ENCODE measurements at regions not wholly inside any gene's neighbourhood (a gene's known extent, or its start where the extent isn't known, plus 50 kb on each side); places are given as distances from the start of the nearest gene placed in this dataset.

DNA sequence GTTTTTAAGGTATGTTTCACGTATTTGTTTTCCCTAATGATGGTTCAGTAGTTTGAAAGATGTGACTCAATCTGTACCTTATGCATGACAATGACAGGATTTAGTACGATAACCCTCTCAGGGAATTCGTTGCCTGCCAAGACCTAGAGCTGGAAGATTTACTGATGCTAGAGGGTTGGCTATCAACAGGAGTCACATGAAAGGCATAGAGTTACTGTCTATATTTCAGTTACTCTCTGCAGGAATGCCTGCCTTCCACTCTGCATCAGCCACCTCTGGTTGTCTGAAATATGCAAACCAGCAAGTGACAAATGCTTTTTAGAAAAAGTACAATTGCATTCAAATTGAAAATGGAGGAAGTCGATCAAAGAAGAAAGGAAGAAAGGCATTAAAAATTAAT, 276.3 kb upstream of the RAG2 start:
- Histone ChIP-seq H3K36me3 (no peaks in the 10 kb centered on the region), H3K4me3 (no peak overlapping the region), H3K27me3 (no peaks in the 10 kb centered on the region; the same call in 1 of the 2 replicates), H3K9me3 (no peaks in the 10 kb centered on the region)
- DNase-seq = no peak

DNA sequence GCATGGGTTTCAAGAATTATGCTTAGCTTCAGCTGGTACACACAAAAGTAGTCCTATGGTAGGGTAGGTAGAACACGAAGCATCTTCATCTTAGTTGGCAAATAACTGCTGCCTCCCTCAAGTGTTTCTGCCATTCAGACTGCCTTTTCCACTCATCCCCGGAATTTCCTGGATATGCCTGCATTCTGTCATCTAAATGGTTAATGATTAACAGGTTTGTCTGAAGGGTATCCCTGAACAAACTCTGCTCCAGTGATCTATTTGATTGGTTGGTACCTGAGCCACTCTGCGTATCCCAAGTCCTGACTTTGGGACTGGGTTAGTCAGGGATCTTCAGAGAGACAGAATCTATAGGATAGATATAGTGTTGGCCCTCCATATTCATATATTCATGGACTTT, 272.3 kb upstream of the RAG2 start:
- no peak for DNase-seq
- Histone ChIP-seq H3K36me3 (no peaks in the 10 kb centered on the region), H3K27me3 (no peaks in the 10 kb centered on the region; the same call in 1 of the 2 replicates), H3K4me3 (no peak overlapping the region), H3K9me3 (no peaks in the 10 kb centered on the region)

DNA sequence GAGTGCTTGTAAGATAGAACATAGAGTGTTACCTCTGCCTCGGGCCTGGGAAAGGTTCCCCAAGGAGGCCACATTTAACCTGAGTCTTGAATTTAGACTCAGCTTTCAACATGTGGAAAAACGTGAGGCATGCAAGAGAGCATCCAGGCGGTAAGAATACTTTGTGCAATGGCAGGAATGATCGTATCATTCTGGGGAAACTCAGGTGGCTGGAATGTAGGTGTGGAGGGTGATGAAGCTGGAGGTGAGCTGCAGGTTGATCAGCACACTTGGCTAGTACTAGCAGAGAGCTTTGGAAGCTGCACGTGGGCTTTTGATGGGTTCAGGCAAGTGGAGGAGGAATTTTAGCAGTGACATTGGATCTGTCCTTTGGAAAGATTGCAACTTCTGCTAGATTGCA, 270.3 kb upstream of the RAG2 start:
- Histone ChIP-seq H3K27me3 (no peaks in the 10 kb centered on the region; the same call in 1 of the 2 replicates), H3K9me3 (no peaks in the 10 kb centered on the region), H3K4me3 (no peak overlapping the region), H3K36me3 (no peaks in the 10 kb centered on the region)
- no peak for DNase-seq

DNA sequence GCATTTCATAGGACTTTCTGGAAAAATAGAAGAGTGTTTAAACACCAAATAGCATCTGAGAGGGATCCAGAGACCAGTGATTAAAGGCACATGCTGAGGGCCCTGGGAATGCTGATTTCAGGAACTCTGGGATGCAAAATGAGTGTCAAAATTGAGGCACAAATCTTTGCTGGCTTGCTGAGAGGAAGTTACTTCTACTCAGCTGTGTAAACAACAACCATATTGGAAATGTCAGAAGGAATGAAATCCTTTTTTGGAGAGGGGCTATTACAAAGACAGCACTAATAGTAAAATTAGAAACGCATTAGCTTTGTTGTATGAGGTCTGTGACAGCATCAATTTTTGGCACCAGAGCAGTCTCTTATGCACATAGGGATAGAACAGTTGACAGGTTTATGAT, 267.8 kb upstream of the RAG2 start:
- H3K27me3 ChIP-seq = no peaks in the 10 kb centered on the region
- H3K9me3 ChIP-seq = no peaks in the 10 kb centered on the region
- H3K36me3 ChIP-seq = no peaks in the 10 kb centered on the region
- H3K4me3 ChIP-seq = no peak overlapping the region
- no peak for DNase-seq

DNA sequence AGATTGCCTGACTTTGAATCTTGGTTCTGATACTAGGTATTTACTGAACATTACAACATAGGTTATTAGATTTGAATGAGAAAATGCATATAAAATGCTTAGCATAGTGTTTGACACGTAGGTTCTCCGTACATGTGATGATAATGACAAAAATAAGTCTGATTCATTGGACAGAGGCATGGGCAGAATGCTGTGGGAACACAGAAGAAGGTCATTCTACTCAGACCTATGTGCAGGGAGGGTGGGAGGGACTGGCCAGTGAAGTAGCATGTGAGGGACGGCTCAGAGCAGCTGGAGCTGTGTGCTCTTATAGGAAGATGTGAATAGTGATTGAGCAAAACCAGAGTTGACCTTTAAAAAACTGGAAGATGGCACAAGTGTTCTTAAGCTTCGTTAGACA, 256.8 kb upstream of the RAG2 start:
- Histone ChIP-seq H3K36me3 (no peaks in the 10 kb centered on the region), H3K27me3 (no peaks in the 10 kb centered on the region), H3K4me3 (no peak overlapping the region), H3K9me3 (no peaks in the 10 kb centered on the region)
- no peak for DNase-seq

DNA sequence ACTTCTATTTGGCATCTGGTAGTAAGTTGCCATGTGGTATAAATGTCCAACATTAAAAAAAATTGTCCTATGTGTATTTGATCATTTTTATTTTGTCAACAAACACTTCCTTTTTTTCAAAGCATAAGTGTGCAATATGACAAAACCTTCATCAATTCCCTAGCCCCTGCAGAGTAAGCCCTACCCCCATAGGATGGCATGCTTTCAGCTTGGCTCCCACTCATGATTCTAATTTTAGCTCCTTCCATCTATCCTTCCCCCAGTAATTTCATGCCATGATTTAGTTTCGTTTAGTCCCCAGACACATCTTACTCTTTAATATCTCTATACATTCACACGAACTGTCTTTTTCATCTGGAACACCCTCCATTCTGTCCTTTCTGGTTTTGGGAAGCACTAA, 250.6 kb upstream of the RAG2 start:
- Histone ChIP-seq H3K9me3 (no peaks in the 10 kb centered on the region), H3K27me3 (0 out of 2 replicates have a peak, but pooled peaks cover 9% of the 10 kb centered on the region), H3K4me3 (no peak overlapping the region), H3K36me3 (no peaks in the 10 kb centered on the region)
- no peak for DNase-seq

DNA sequence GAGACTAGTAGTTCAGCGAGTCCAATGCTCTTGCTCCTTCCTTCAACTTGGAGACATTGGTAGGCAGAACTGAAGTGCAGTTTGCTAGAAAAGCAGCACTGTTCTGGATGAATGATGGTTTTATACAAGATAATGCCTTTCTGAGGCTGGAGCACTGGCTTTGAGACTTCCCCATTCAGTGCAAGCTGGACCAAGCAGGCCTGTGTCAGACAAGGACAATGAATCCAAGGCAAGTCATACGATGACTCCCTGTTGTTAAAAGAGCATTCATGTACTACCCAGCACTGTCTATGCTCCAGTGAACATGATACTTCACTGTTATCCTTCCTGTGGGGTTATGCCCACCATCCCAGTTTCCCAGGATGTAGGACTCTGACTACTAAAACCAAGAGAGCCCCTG, 242.3 kb upstream of the RAG2 start:
- Histone ChIP-seq H3K36me3 (no peaks in the 10 kb centered on the region), H3K9me3 (no peaks in the 10 kb centered on the region), H3K4me3 (no peak overlapping the region), H3K27me3 (0 out of 2 replicates have a peak, but pooled peaks cover 9% of the 10 kb centered on the region)
- DNase-seq = no peak

DNA sequence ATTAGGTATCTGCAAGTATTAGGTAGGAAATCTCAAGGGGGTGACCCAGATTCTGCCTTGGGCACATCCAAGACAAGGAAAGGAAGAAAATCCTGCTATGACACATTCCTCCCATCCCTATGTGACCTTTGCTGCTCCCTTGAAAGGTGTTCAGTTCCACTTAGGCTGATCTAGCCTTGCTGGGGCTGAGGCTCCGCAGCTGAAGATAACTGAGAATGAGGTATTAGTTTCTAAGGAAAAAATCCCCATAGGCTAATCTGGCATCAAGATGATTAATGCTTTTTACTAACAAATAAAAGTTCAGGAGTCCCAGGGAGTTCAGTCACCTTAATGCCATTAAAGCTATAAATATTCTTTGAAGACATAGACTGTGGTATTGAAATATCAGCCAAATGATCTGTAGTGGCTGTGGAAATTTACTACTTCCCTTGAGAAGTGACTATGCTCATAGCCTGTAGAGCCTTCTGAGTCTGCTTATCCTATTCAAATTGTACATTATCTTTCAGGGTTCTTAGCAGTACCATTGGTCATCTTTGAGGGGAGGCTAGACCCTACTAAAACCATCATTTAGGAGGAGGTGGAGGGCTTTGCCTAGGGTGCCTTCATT, 239.9 kb upstream of the RAG2 start:
- Histone ChIP-seq H3K4me3 (no peak overlapping the region), H3K9me3 (peaks cover 3% of the 10 kb centered on the region; the same call in 1 of the 2 replicates), H3K27me3 (no peaks in the 10 kb centered on the region), H3K36me3 (no peaks in the 10 kb centered on the region)
- DNase-seq = no peak

DNA sequence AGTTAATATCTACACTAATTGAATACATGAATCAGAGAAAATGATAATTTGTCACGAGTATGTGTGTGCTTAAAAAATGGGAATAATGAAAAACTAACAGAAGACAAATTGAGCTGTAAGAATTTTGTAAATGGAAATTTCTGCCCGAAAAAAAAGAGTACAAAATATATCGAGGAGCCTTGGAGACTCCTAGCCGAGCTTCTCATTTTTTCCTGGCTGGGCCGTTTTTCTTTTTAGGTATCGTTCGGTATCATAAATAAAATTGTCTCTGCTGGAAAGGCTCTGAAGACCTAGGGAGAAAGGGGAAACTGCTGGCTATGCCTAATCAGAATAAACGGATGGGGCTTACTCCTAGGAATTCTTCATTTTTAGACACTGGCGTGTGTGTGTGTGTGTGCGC, 227.2 kb upstream of the RAG2 start:
- no peaks in the 10 kb centered on the region for H3K9me3 ChIP-seq
- no peak for DNase-seq
- H3K4me3 ChIP-seq = no peak overlapping the region
- no peaks in the 10 kb centered on the region for H3K36me3 ChIP-seq
- 0 out of 2 replicates have a peak, but pooled peaks cover 2% of the 10 kb centered on the region for H3K27me3 ChIP-seq

DNA sequence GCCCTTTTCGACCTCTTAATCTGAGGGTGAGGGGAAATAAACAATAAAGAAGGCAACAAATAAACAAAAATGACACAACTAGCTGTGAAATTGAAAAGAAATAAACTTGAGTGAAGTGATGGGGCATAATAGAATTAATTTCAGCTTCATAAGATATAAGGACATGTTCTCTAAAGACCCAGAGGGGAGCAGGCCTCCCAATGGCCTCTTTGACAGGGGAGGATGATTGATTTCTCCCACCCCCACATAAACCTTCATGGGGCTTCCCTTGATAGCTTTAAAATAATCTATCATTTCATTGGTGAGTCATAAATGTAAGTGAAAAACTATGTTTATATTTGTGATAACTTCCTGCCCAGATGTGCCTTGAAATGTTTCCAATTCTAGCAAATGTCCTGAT, 226.3 kb upstream of the RAG2 start:
- Histone ChIP-seq H3K36me3 (no peaks in the 10 kb centered on the region), H3K4me3 (no peak overlapping the region), H3K27me3 (0 out of 2 replicates have a peak, but pooled peaks cover 2% of the 10 kb centered on the region), H3K9me3 (no peaks in the 10 kb centered on the region)
- no peak for DNase-seq

DNA sequence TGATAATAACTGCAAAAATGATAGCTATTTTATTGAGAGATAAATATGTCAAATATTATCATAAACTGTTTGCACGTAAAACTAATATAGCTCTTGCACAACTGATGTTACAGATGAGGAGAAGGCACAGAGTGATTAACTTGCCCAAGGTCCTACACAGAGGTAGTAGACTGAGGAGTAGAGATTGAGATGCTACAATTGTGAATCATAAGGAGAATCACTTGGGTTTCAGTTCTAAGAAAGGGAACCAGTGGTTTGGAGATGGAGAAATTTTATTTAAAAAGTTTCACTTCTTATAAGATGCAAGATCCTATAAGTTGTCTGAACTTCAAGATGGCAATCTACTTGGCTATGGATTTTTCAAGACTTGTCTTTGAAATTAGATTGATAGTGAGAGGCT, 224.8 kb upstream of the RAG2 start:
- Histone ChIP-seq H3K27me3 (0 out of 2 replicates have a peak, but pooled peaks cover 2% of the 10 kb centered on the region), H3K36me3 (no peaks in the 10 kb centered on the region), H3K4me3 (no peak overlapping the region), H3K9me3 (no peaks in the 10 kb centered on the region)
- DNase-seq = no peak

DNA sequence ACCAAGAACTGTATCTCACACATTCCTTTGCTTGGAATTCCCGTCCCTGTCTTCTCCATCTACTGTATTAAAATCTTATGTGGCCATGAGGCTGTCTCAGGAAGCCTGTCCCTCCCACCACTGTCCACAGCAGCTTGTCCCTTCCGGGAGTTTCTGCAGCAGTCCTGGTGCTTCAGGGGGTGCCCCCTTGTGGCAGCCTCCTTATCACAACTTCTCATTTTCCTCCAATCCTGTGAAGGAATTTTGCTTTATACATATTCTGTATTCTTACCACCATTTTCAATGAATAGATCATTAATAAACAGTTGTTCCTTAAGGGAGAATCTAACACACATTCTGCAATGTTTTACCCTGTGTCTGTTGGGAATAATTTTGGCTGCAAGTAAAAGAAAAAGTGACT, 220.4 kb upstream of the RAG2 start:
- Histone ChIP-seq H3K27me3 (0 out of 2 replicates have a peak, but pooled peaks cover 2% of the 10 kb centered on the region), H3K4me3 (no peak overlapping the region), H3K9me3 (no peaks in the 10 kb centered on the region), H3K36me3 (no peaks in the 10 kb centered on the region)
- peak; percentile 27 for DNase-seq

DNA sequence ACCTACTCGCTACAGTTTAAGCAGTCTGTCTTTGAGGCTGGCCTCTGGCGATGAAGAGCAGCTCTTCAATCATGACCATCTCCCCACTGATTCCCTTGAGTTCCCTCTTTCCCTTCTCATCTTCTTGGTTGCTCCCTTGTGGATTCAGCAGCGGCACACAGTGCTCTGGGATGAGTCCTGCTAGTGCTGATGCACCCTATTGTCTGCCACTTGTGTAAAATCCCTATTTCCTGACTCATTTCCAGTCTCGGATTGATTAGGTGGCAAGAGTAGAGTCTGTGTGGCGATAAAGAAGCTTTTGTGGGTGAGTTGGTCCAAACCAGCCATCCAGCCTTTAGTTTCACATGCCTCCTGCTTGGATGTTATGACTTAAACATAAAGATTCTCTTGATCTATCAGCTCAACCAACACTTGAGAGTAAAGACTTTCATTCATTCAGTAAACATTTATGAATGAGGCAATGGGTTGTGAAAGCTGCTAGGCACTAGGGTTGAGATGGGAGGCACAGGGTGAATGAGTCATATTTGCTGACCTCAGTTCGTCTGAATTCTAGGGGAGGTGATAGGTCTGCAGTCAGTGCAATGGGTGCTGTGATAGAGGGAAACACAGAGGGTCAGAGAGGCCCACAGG, 219.4 kb upstream of the RAG2 start:
- no peak overlapping the region for H3K4me3 ChIP-seq
- H3K36me3 ChIP-seq = no peaks in the 10 kb centered on the region
- H3K27me3 ChIP-seq = 0 out of 2 replicates have a peak, but pooled peaks cover 2% of the 10 kb centered on the region
- peak; percentile 42 for DNase-seq
- H3K9me3 ChIP-seq = no peaks in the 10 kb centered on the region

DNA sequence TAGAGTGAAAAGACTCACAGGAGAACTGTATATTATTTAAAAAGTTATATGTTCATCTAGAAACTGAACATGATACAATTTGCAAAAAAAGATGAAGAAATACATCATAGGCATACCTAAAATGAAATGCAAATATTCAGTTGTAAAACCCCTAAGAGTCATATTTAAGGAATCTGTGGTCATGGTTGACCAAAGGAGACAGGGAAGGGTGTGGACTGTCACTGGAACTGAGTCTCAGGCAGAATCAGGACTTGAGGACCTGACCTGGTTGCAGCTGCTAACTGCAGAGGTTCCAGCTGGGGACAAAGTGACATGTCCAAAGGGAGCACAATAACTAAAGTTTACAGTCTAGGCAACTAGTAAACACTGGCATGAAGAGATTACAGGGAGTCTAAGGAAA, 211.3 kb upstream of the RAG2 start:
- no peak for DNase-seq

DNA sequence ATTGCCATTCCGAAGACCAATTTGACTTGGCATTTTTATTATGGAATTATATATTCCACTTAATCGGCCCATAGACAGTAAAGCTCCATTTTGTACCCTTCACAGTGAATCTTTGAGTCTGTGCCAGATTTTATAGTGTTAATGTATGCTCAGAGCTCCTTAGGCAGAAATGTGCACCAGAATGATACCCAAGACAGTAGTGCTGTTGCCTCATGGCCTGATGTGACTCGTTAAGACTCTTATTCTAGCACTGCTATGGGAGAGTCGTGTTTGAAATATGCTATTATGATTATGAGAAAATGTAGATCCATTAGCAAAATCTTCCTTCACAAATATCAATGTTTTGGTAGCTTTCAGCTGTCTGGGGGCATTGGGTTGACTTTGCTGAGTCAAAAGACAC, 209.8 kb upstream of the RAG2 start:
- no peak for DNase-seq
- no peaks in the 10 kb centered on the region for H3K9me3 ChIP-seq
- no peaks in the 10 kb centered on the region for H3K27me3 ChIP-seq
- no peaks in the 10 kb centered on the region for H3K36me3 ChIP-seq
- H3K4me3 ChIP-seq = no peak overlapping the region

More for the DNA sequence above, 211.3 kb upstream of the RAG2 start:
- H3K36me3 ChIP-seq = no peaks in the 10 kb centered on the region
- H3K9me3 ChIP-seq = no peaks in the 10 kb centered on the region
- H3K27me3 ChIP-seq = no peaks in the 10 kb centered on the region
- no peak overlapping the region for H3K4me3 ChIP-seq

DNA sequence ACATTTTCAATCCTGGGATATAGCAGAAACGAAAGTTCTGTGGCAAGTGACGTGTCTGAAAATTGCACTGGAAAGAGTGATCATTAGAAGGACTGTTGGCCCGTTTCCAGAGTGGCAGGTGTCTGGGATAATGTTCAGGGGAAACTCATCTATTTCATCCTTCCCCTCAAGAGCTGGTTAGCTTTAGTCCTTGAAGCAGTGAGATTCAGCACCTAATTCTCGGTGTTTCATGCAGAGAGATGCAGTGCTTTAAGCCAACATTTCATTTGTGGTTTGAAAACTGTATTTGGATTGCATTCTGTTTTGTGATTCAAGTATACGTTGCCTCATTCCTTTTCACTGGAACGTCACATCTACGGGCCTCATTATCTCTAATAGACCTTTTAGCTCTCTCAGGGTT, 205.0 kb upstream of the RAG2 start:
- Histone ChIP-seq H3K9me3 (no peaks in the 10 kb centered on the region), H3K4me3 (no peak overlapping the region), H3K27me3 (no peaks in the 10 kb centered on the region), H3K36me3 (no peaks in the 10 kb centered on the region)
- DNase-seq = no peak

DNA sequence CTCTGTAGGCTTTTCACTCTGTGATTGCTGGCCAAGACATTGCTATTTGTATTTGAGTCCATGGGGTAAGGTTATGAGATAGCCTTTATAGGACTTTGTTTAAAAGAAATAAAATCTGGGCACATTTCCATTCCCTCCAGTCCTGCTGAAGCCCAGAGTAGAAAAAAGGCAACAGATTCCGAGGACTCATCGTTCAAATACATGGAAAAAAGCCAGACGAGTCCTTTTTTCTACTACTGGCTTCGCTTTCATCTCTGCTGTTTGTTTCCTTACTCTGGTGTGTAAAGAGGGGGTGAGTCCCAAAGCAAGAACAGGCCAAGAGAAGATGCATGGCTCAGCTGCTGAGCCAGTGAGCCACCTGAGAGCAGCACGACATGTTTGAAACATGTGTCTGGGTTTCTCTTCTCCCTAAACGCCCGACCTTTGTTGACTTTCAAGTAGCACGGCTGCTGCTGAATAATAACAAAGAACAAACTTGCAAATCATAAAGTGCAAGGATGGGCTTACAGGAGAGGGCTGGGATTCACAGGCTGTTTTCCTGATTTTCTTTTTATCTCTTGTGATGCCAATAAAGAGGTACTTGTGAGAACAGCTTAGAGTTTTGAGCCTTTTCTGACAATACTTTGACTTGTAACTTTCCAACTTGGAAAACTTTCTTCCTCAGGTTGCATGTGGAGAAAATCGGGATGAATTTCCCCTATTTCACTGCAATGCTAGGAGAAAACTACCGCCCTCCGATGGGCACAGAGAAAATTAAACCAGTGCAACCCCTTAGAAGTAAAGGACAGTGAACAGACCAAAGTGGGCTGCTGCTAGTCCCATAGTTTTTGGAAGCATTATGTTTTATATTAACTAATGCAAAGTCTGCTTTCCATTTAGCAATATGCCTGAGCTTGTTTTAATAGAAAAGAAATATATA, 195.2 kb upstream of the RAG2 start:
- Histone ChIP-seq H3K4me3 (peak overlapping the region; percentile 6), H3K36me3 (no peaks in the 10 kb centered on the region), H3K9me3 (no peaks in the 10 kb centered on the region), H3K27me3 (peaks cover 3% of the 10 kb centered on the region; the same call in 1 of the 2 replicates)
- no peak for DNase-seq
